ENCODE measurements at regions not wholly inside any gene's neighbourhood (a gene's known extent, or its start where the extent isn't known, plus 50 kb on each side); places are given as distances from the start of the nearest gene placed in this dataset.

GRCh38 chr2:18833941-18834340 is 244.6 kb upstream of the NT5C1B start (continued):
- TF ChIP-seq KDM4B (CRISPR knock-in tag; IDR thresholded peaks at IDR 0.05) (no peak), ZNF362 (CRISPR knock-in tag; IDR thresholded peaks at IDR 0.05; ENCODE audit: borderline replicate concordance) (no peak), DMTF1 (CRISPR knock-in tag; IDR thresholded peaks at IDR 0.05) (no peak), ZNF484 (CRISPR knock-in tag; IDR thresholded peaks at IDR 0.05; ENCODE audit: borderline replicate concordance, low read depth) (no peak), SCMH1 (CRISPR knock-in tag; IDR thresholded peaks at IDR 0.05; ENCODE audit: borderline replicate concordance) (no peak), ZBTB37 (CRISPR knock-in tag; IDR thresholded peaks at IDR 0.05) (no peak)

GRCh38 chr2:18831916-18832510 is 242.6 kb upstream of the NT5C1B start:
- Histone ChIP-seq H3K79me2 (ENCODE audit: insufficient read depth, low read length) (no peaks in the 10 kb centered on the region), H3K9me3 (ENCODE audit: low read length) (no peaks in the 10 kb centered on the region), H4K20me1 (ENCODE audit: insufficient read depth, low read length) (no peaks in the 10 kb centered on the region), H3K9ac (ENCODE audit: insufficient read depth, low read depth, low read length) (no peak overlapping the region), H3K27ac (ENCODE audit: extremely low read length, insufficient read depth, low read length) (no peak overlapping the region), H3K4me1 (ENCODE audit: insufficient read depth, low read length) (peaks cover 42% of the 10 kb centered on the region), H2AFZ (ENCODE audit: low read length) (no peak overlapping the region), H3K4me3 (replicated peaks in 1 of 3; ENCODE audit: insufficient read depth in 1 of 3, low read depth in 2 of 3, low read length in 3 of 3) (no peak overlapping the region), H3K36me3 (replicated peaks in 1 of 2; ENCODE audit: control insufficient read depth in 1 of 2, insufficient read depth in 2 of 2, low read length in 2 of 2) (no peaks in the 10 kb centered on the region), H3K4me2 (ENCODE audit: low read depth, low read length) (no peak overlapping the region), H3K27me3 (ENCODE audit: control insufficient read depth in 1 of 2, insufficient read depth in 2 of 2, low read length in 2 of 2) (no peaks in the 10 kb centered on the region)
- ChIA-PET CTCF (ENCODE audit: low intra/inter-chr PET ratio, low total read pairs) (no interaction called here), POLR2A (interaction anchor here (1.3 kb wide), 1 partner anchor 189 kb away, joined by 4 read pairs; no protein-coding TSS in a partner anchor)
- WGBS (ENCODE audit: low lambda C conversion rate) = 55% methylated on average over 2 of the region's 2 CpGs
- in situ Hi-C loops (cut with HindIII; ENCODE audit: extremely low pct_ligation_motif_present, low pct_unique_long_range_greater_than_20kb) = no loop called here
- no peak for ATAC-seq
- intact Hi-C loops (cut with micrococcal nuclease; ENCODE audit: unreplicated experiment) = loop anchor here (2.0 to 5.0 kb wide), 2 partner anchors 31 to 310 kb away; no protein-coding TSS in a partner anchor
- BruUV-seq (replicated peaks) = no TSS peak
- no peak for DNase-seq (ENCODE audit: low spot score)
- no peak for FAIRE-seq
- TF ChIP-seq AHR (CRISPR knock-in tag; IDR thresholded peaks at IDR 0.05) (no peak), HNRNPK (IDR thresholded peaks at IDR 0.05; ENCODE audit: low read depth, low read length, poor library complexity, severe bottlenecking) (no peak), SALL1 (CRISPR knock-in tag; IDR thresholded peaks at IDR 0.05) (no peak), ZNF18 (CRISPR knock-in tag; IDR thresholded peaks at IDR 0.05; ENCODE audit: insufficient replicate concordance) (no peak), PLSCR1 (CRISPR knock-in tag; IDR thresholded peaks at IDR 0.05; ENCODE audit: borderline replicate concordance) (no peak), SKI (IDR thresholded peaks at IDR 0.05; ENCODE audit: partially characterized antibody) (no peak), PBX2 (CRISPR knock-in tag; IDR thresholded peaks at IDR 0.05) (no peak), KMT2B (CRISPR knock-in tag; IDR thresholded peaks at IDR 0.05) (no peak)
